Mesothelial cell of epicardium (in vitro differentiated cells): ENCODE measurements at regions not wholly inside any gene's neighbourhood (a gene's known extent, or its start where the extent isn't known, plus 50 kb on each side); places are given as distances from the start of the nearest gene placed in this dataset.

Experiments
- DNase-seq, 2 experiments: peaks; one replicate each; pipeline ENCODE4 v3.0.0; 2021; ENCODE audit warnings: low spot score in 2 of 2; ENCODE audit not compliant: unreplicated experiment in 2 of 2
- H3K27ac Mint-ChIP-seq: 2 replicates; pipeline ENCODE4 v1.8.0; 2021; ENCODE audit warnings: mixed read lengths
- H3K27me3 Mint-ChIP-seq: 2 replicates; pipeline ENCODE4 v1.8.0; 2021; ENCODE audit warnings: low read depth, mixed read lengths
- H3K36me3 Mint-ChIP-seq: 2 replicates; pipeline ENCODE4 v1.8.0; 2021; ENCODE audit warnings: mixed read lengths
- H3K4me1 Mint-ChIP-seq: 2 replicates; pipeline ENCODE4 v1.8.0; 2021; ENCODE audit warnings: mixed read lengths
- H3K4me3 Mint-ChIP-seq: 2 replicates; pipeline ENCODE4 v1.8.0; 2021; ENCODE audit warnings: mild to moderate bottlenecking, moderate library complexity, mixed read lengths
- H3K9me3 Mint-ChIP-seq: 2 replicates; pipeline ENCODE4 v1.8.0; 2021; ENCODE audit warnings: mixed read lengths
- CTCF ChIP-seq: fragments of 200-600 bp; sonication (generic); IDR thresholded peaks from one replicate; pipeline ENCODE4 v1.5.0; 2021; ENCODE audit warnings: antibody characterized with exemption; ENCODE audit not compliant: unreplicated experiment

DNA sequence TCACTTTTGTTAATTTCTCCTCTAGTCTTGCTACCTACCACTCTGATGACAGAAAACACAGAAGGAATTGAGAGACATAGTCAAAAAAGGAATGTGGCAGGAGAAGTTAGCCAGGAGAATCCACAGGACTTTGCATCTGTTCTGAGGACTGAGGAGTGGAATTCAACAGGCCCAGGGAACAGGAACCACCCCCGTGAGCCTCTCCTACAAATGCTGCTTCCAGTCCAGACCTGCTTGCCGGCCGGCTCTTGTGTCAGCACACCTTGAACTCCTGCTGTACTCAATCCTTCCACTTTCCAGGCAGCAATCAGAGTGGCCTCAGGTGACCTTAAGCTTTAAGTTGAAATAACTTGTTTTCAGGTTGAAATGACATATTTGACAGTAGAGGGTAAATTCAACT is 903.1 kb downstream of the BCL11B start:
- no peak overlapping the region for H3K27ac Mint-ChIP-seq
- H3K36me3 Mint-ChIP-seq: no peaks in the 10 kb centered on the region
- H3K27me3 Mint-ChIP-seq: peaks cover 13% of the 10 kb centered on the region
- no peak for TF ChIP-seq CTCF
- H3K9me3 Mint-ChIP-seq: peaks cover 11% of the 10 kb centered on the region
- no peak for DNase-seq
- H3K4me3 Mint-ChIP-seq: no peak overlapping the region
- peaks cover 2% of the 10 kb centered on the region for H3K4me1 Mint-ChIP-seq

DNA sequence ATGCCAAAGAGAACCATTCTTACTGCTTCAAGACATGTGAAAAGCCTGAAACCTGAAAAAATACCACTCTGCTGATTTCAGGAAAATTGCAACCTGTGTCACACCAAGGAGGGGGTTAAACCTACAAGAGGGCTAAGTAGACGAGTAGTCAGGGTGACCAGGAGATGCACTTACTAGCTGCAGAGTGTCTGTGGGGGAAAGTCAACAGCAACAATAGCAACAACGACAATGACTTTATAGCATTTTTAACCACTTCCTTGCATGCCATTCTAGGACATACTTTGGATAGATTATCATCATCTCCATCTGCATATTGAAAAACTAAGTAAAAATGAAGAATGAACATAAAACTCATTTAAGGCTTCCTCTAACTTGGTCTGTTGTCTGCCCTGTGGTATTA is 902.7 kb downstream of the BCL11B start:
- Mint-ChIP-seq H3K36me3 (no peaks in the 10 kb centered on the region), H3K4me3 (no peak overlapping the region), H3K9me3 (peaks cover 11% of the 10 kb centered on the region), H3K27ac (no peak overlapping the region), H3K27me3 (peaks cover 11% of the 10 kb centered on the region), H3K4me1 (peaks cover 2% of the 10 kb centered on the region)
- DNase-seq: no peak
- no peak for TF ChIP-seq CTCF

- Mint-ChIP-seq H3K36me3 (no peaks in the 10 kb centered on the region), H3K9me3 (peaks cover 11% of the 10 kb centered on the region), H3K27ac (no peak overlapping the region), H3K4me3 (no peak overlapping the region), H3K27me3 (peaks cover 11% of the 10 kb centered on the region), H3K4me1 (peaks cover 2% of the 10 kb centered on the region)
- DNase-seq: no peak
- no peak for TF ChIP-seq CTCF
Observed at GRCh38 chr14:98370352-98370751, 901.6 kb downstream of the BCL11B start.

DNA sequence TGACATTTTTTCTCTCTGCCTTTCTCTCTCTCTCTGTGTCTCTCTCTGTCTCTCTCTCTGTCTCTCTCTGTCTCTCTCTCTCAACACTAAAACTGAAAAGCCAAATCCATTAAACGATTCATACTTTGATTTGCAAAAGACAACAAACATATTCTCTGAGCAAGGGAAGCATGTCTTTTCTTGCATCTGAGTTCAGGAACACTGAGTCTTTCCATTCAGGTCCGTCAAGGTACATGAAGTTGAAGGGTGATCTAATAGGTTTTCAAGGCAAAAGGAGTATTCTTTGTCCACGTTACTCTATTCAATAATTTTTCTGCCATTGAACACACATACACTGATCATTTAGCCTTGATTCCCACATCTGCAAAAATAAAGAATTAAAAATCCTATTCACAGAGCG is 900.9 kb downstream of the BCL11B start:
- Mint-ChIP-seq H3K4me1 (peaks cover 2% of the 10 kb centered on the region), H3K27me3 (peaks cover 11% of the 10 kb centered on the region), H3K9me3 (peaks cover 11% of the 10 kb centered on the region), H3K4me3 (no peak overlapping the region), H3K36me3 (no peaks in the 10 kb centered on the region), H3K27ac (no peak overlapping the region)
- TF ChIP-seq CTCF: no peak
- DNase-seq: no peak

GRCh38 chr14:98374136-98374535 is 897.9 kb downstream of the BCL11B start:
- H3K9me3 Mint-ChIP-seq: no peaks in the 10 kb centered on the region
- peaks cover 2% of the 10 kb centered on the region for H3K4me1 Mint-ChIP-seq
- no peak overlapping the region for H3K4me3 Mint-ChIP-seq
- H3K36me3 Mint-ChIP-seq: no peaks in the 10 kb centered on the region
- DNase-seq: no peak
- H3K27me3 Mint-ChIP-seq: peaks cover 9% of the 10 kb centered on the region
- no peak for TF ChIP-seq CTCF
- no peak overlapping the region for H3K27ac Mint-ChIP-seq

GRCh38 chr14:98375566-98375965 is 896.4 kb downstream of the BCL11B start:
- H3K9me3 Mint-ChIP-seq: no peaks in the 10 kb centered on the region
- TF ChIP-seq CTCF: no peak
- peaks cover 2% of the 10 kb centered on the region for H3K4me1 Mint-ChIP-seq
- no peaks in the 10 kb centered on the region for H3K36me3 Mint-ChIP-seq
- no peak for DNase-seq
- H3K4me3 Mint-ChIP-seq: no peak overlapping the region
- no peak overlapping the region for H3K27ac Mint-ChIP-seq
- peaks cover 10% of the 10 kb centered on the region for H3K27me3 Mint-ChIP-seq
